ENCODE measurements at regions not wholly inside any gene's neighbourhood (a gene's known extent, or its start where the extent isn't known, plus 50 kb on each side); places are given as distances from the start of the nearest gene placed in this dataset.
A peak's percentile ranks its signal among the peaks of the same experiment; 100 is the strongest.

DNA sequence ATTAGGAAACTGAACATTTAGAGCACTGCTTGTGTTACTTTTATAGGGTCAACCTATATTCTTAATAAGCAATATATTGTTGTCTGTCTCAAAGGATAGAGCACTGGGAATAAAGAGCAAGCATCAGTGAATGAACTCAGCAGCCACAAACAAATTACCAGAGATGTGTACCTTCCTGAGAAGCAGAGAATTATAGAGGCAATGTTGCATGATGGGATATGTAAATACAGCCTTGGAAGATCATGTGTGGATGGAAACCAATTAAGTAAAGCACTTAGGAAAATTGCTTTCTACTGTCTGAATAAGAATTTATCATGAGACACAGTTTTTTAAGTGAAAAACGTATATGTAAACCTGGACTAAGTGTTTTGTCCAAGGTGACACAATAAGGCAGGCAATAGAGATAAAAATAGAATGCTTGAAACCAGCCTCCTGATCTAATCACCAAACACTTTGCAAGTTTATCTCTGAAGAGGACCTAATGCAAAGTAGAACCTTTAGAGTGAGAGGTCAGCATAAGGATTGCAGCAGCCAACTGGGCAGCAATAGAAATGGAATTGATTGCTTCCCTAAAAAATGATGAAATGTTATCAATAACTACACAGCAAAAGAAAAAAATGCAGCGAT is 848.0 kb downstream of the TUSC7 start:
- Histone ChIP-seq H3K4me1 (ENCODE audit: control insufficient read depth in 5 of 5, insufficient read depth in 5 of 5, low read length in 5 of 5) (no peaks in the 10 kb centered on the region), H3K27me3 (ENCODE audit: control insufficient read depth in 3 of 3, insufficient read depth in 3 of 3, low read length in 2 of 3) (no peaks in the 10 kb centered on the region), H3K36me3 (ENCODE audit: control insufficient read depth in 4 of 4, insufficient read depth in 4 of 4, low read length in 4 of 4) (no peaks in the 10 kb centered on the region), H3K27ac (ENCODE audit: low read depth in 1 of 2, low read length in 1 of 2) (no peak overlapping the region), H3K9me3 (ENCODE audit: control insufficient read depth in 4 of 4, insufficient read depth in 3 of 4, low read length in 3 of 4) (peaks cover 0 to 1% (median 0%) of the 10 kb centered on the region in 4 donors), H3K4me3 (no peak overlapping the region), H3K9ac (ENCODE audit: insufficient read depth in 1 of 2, low read length in 2 of 2) (no peak overlapping the region)
- 51 to 77% methylated on average over 2 of the region's 2 CpGs for WGBS, 2 donors
- TF ChIP-seq, protein P1, sequence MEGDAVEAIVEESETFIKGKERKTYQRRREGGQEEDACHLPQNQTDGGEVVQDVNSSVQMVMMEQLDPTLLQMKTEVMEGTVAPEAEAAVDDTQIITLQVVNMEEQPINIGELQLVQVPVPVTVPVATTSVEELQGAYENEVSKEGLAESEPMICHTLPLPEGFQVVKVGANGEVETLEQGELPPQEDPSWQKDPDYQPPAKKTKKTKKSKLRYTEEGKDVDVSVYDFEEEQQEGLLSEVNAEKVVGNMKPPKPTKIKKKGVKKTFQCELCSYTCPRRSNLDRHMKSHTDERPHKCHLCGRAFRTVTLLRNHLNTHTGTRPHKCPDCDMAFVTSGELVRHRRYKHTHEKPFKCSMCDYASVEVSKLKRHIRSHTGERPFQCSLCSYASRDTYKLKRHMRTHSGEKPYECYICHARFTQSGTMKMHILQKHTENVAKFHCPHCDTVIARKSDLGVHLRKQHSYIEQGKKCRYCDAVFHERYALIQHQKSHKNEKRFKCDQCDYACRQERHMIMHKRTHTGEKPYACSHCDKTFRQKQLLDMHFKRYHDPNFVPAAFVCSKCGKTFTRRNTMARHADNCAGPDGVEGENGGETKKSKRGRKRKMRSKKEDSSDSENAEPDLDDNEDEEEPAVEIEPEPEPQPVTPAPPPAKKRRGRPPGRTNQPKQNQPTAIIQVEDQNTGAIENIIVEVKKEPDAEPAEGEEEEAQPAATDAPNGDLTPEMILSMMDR (IDR thresholded peaks at IDR 0.05; ENCODE audit: control extremely low read depth, extremely low read depth): no peak
- ATAC-seq (ENCODE audit: insufficient read depth, low FRiP score) (no peak), DNase-seq (no peak)

DNA sequence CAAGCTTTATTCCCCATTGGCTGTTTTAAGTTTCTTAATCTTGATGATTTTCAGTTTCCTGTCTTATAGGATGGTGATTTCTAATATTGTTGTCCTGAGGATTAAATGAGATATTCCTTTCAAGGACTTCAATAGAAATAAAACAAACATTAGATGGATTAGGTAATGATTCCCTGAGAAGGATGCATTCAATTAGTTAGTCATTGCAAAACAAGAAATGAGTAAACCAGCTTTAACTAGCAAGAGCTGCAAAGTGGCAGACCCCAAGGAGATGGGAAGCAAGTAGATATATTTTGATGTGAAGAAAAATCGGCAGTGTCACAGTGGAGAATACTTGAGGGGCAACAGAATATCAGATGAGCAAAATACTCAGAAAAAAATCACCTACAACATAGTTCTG is 849.1 kb downstream of the TUSC7 start:
- 79 to 81% methylated on average over 1 of the region's 1 CpG for WGBS, 2 donors
- ATAC-seq (ENCODE audit: insufficient read depth, low FRiP score): no peak
- no peak for DNase-seq
- no peak overlapping the region for H3K27ac ChIP-seq (ENCODE audit: low read depth in 1 of 2, low read length in 1 of 2)
- H3K9me3 ChIP-seq (ENCODE audit: control insufficient read depth in 4 of 4, insufficient read depth in 3 of 4, low read length in 3 of 4): peaks cover 0 to 1% (median 0%) of the 10 kb centered on the region in 4 donors
- TF ChIP-seq, protein P1 (IDR thresholded peaks at IDR 0.05; ENCODE audit: control extremely low read depth, extremely low read depth): no peak
- no peaks in the 10 kb centered on the region for H3K36me3 ChIP-seq (ENCODE audit: control insufficient read depth in 4 of 4, insufficient read depth in 4 of 4, low read length in 4 of 4)
- H3K9ac ChIP-seq (ENCODE audit: insufficient read depth in 1 of 2, low read length in 2 of 2): no peak overlapping the region
- H3K4me1 ChIP-seq (ENCODE audit: control insufficient read depth in 5 of 5, insufficient read depth in 5 of 5, low read length in 5 of 5): no peaks in the 10 kb centered on the region
- no peak overlapping the region for H3K4me3 ChIP-seq
- no peaks in the 10 kb centered on the region for H3K27me3 ChIP-seq (ENCODE audit: control insufficient read depth in 3 of 3, insufficient read depth in 3 of 3, low read length in 2 of 3)

DNA sequence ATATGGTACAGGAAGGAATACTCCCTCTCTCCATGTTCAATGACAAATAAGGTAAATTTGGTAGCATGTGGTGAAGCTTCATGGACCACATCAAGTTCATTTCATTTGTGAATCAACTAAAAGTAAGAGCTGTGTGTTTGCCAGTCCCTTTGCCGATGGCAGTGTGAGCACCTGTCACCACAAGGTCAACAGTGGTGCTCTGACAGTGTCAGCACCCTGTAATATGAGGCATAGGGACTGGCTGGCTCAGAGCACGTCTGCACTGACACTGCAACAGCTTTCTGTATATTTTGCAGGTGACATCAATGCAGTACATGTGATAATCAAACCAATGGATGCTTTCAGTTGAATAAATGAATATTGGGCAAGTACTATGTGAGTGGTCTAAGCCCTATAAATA is 852.4 kb downstream of the TUSC7 start:
- WGBS, 2 donors: 60 to 62% methylated on average over 2 of the region's 2 CpGs
- H3K4me1 ChIP-seq (ENCODE audit: control insufficient read depth in 5 of 5, insufficient read depth in 5 of 5, low read length in 5 of 5): no peaks in the 10 kb centered on the region
- no peaks in the 10 kb centered on the region for H3K27me3 ChIP-seq (ENCODE audit: control insufficient read depth in 3 of 3, insufficient read depth in 3 of 3, low read length in 2 of 3)
- TF ChIP-seq, protein P1 (IDR thresholded peaks at IDR 0.05; ENCODE audit: control extremely low read depth, extremely low read depth): no peak
- peaks cover 0 to 1% (median 0%) of the 10 kb centered on the region in 4 donors for H3K9me3 ChIP-seq (ENCODE audit: control insufficient read depth in 4 of 4, insufficient read depth in 3 of 4, low read length in 3 of 4)
- H3K4me3 ChIP-seq: no peak overlapping the region
- no peaks in the 10 kb centered on the region for H3K36me3 ChIP-seq (ENCODE audit: control insufficient read depth in 4 of 4, insufficient read depth in 4 of 4, low read length in 4 of 4)
- DNase-seq (no peak), ATAC-seq (ENCODE audit: insufficient read depth, low FRiP score) (no peak)
- H3K27ac ChIP-seq (ENCODE audit: low read depth in 1 of 2, low read length in 1 of 2): no peak overlapping the region
- H3K9ac ChIP-seq (ENCODE audit: insufficient read depth in 1 of 2, low read length in 2 of 2): no peak overlapping the region

DNA sequence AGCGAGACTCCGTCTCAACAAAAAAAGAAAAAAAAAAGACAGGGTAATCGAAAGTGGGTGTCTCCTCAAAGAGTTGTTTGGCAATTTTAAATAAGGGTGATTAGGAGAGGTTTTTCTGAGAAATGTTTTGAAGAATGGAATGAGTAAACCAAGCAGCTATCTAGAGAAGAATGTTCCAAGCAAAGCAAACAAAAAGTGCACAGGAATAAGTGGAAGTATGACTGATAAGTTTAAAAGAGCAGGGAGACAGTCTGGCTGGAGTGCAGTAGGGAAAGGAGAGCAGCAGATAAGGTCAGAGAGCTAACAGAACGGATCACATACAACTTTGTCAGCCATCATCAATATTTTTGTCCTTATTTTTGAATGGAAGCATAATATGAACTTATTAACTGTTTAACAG is 853.5 kb downstream of the TUSC7 start:
- peaks cover 0 to 1% (median 0%) of the 10 kb centered on the region in 4 donors for H3K9me3 ChIP-seq (ENCODE audit: control insufficient read depth in 4 of 4, insufficient read depth in 3 of 4, low read length in 3 of 4)
- ATAC-seq (ENCODE audit: insufficient read depth, low FRiP score): peak; percentile 75
- no peaks in the 10 kb centered on the region for H3K27me3 ChIP-seq (ENCODE audit: control insufficient read depth in 3 of 3, insufficient read depth in 3 of 3, low read length in 2 of 3)
- TF ChIP-seq, protein P1 (IDR thresholded peaks at IDR 0.05; ENCODE audit: control extremely low read depth, extremely low read depth): no peak
- WGBS, 2 donors: 43 to 72% methylated on average over 4 of the region's 4 CpGs
- H3K27ac ChIP-seq (ENCODE audit: low read depth in 1 of 2, low read length in 1 of 2): no peak overlapping the region
- H3K9ac ChIP-seq (ENCODE audit: insufficient read depth in 1 of 2, low read length in 2 of 2): no peak overlapping the region
- H3K4me1 ChIP-seq (ENCODE audit: control insufficient read depth in 5 of 5, insufficient read depth in 5 of 5, low read length in 5 of 5): peaks cover 0 to 5% (median 0%) of the 10 kb centered on the region in 5 donors
- H3K36me3 ChIP-seq (ENCODE audit: control insufficient read depth in 4 of 4, insufficient read depth in 4 of 4, low read length in 4 of 4): no peaks in the 10 kb centered on the region
- H3K4me3 ChIP-seq: no peak overlapping the region
- no peak for DNase-seq
